Mammary epithelial cell (primary cell): ENCODE measurements at regions not wholly inside any gene's neighbourhood (a gene's known extent, or its start where the extent isn't known, plus 50 kb on each side); places are given as distances from the start of the nearest gene placed in this dataset.

Experiments used
- EZH2 ChIP-seq: IDR thresholded peaks from 2 replicates; pipeline ENCODE4 v1.6.1; 2012; ENCODE audit warnings: low read length, inconsistent platforms, borderline replicate concordance
- TF ChIP-seq, protein P1 (sequence below), 2 donors: IDR thresholded peaks in 1 of 2; conservative IDR thresholded peaks in 1 of 2; 2 replicates each; pipeline ENCODE4 v1.5.1; 2011 to 2012; ENCODE audit warnings: inconsistent platforms in 2 of 2, low read length in 2 of 2, mild to moderate bottlenecking in 2 of 2, control low read depth in 1 of 2, low read depth in 1 of 2; ENCODE audit not compliant: insufficient read depth in 1 of 2; ENCODE audit errors: extremely low read depth in 1 of 2

DNA sequence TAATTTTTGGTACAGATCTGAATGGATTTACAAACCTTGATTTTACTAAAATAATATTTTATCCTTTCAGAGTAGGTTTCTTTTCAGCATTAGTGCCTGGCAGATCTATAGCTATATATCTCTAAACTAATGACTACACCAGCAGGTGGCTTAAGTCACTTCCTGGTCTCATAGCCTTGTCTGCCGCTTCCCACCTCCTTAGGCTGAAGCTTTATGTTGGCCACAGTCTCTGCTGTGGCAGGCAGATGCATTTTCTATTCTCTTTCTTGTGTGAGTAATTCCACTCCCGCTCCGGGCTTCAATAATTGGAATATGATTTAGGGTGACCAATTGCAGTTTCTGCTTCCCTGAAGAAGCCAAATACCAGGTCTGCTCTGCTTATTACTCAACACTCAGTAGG, 226.8 kb upstream of the HS3ST5 start:
- no peak for TF ChIP-seq EZH2
- TF ChIP-seq, protein P1, sequence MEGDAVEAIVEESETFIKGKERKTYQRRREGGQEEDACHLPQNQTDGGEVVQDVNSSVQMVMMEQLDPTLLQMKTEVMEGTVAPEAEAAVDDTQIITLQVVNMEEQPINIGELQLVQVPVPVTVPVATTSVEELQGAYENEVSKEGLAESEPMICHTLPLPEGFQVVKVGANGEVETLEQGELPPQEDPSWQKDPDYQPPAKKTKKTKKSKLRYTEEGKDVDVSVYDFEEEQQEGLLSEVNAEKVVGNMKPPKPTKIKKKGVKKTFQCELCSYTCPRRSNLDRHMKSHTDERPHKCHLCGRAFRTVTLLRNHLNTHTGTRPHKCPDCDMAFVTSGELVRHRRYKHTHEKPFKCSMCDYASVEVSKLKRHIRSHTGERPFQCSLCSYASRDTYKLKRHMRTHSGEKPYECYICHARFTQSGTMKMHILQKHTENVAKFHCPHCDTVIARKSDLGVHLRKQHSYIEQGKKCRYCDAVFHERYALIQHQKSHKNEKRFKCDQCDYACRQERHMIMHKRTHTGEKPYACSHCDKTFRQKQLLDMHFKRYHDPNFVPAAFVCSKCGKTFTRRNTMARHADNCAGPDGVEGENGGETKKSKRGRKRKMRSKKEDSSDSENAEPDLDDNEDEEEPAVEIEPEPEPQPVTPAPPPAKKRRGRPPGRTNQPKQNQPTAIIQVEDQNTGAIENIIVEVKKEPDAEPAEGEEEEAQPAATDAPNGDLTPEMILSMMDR (conservative IDR thresholded peaks at IDR 0.05 in 1 of 2, IDR thresholded peaks at IDR 0.05 in 1 of 2; ENCODE audit: extremely low read depth in 1 of 2, insufficient read depth in 1 of 2, low read depth in 1 of 2, low read length in 2 of 2) = no peak
